ENCODE measurements at regions not wholly inside any gene's neighbourhood (a gene's known extent, or its start where the extent isn't known, plus 50 kb on each side); places are given as distances from the start of the nearest gene placed in this dataset.

DNA sequence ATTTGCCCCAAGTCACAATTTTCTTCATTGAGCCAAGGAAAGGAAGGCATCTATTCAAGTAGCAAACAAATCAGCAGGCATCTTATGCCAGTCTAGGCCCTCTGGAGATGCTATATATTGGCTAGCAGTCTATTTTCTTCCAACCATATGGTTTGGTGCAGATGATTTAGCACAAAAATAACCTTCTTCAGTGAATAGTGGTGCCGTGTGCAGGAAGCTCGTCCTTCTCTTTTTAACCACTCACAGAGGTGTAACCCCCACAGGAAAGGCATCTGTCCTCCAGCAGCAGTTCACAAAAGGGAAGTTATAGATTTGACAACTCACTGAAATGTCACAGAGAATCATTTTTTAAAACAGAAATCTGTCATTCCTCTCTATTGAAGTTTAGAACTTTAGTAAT lies 445.7 kb upstream of the SYT1 start:
- DNase-seq (ENCODE audit: low read depth, low spot score) = no peak
- no peak overlapping the region for H3K4me3 Mint-ChIP-seq
- no peaks in the 10 kb centered on the region for H3K4me1 Mint-ChIP-seq
- no peaks in the 10 kb centered on the region for H3K27me3 Mint-ChIP-seq (ENCODE audit: low read depth)
- TF ChIP-seq, protein P1, sequence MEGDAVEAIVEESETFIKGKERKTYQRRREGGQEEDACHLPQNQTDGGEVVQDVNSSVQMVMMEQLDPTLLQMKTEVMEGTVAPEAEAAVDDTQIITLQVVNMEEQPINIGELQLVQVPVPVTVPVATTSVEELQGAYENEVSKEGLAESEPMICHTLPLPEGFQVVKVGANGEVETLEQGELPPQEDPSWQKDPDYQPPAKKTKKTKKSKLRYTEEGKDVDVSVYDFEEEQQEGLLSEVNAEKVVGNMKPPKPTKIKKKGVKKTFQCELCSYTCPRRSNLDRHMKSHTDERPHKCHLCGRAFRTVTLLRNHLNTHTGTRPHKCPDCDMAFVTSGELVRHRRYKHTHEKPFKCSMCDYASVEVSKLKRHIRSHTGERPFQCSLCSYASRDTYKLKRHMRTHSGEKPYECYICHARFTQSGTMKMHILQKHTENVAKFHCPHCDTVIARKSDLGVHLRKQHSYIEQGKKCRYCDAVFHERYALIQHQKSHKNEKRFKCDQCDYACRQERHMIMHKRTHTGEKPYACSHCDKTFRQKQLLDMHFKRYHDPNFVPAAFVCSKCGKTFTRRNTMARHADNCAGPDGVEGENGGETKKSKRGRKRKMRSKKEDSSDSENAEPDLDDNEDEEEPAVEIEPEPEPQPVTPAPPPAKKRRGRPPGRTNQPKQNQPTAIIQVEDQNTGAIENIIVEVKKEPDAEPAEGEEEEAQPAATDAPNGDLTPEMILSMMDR (conservative IDR thresholded peaks at IDR 0.05) = no peak
- no peaks in the 10 kb centered on the region for H3K9me3 Mint-ChIP-seq
- no peak overlapping the region for H3K27ac Mint-ChIP-seq (ENCODE audit: unreplicated experiment)
- H3K36me3 Mint-ChIP-seq (ENCODE audit: low read depth) = no peaks in the 10 kb centered on the region

DNA sequence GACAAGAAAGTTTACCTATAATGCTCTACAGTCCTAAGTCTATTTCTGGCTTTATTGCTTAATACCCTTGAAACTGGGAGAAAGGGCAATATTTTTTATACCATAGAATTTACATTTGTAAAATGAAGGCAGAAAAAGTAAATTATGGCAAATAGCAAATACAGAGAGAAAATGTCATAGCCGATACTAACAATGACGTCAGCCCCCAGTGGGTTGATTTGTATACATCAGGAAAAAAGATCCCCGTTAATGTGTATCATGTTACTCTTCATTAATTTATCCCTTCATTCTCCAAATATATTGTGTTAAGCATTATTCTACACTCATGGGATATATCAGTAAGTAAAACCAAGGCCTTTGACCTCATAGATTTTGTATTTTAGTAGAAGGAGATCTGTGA lies 445.1 kb upstream of the SYT1 start:
- no peaks in the 10 kb centered on the region for H3K9me3 Mint-ChIP-seq
- no peaks in the 10 kb centered on the region for H3K27me3 Mint-ChIP-seq (ENCODE audit: low read depth)
- no peak for DNase-seq (ENCODE audit: low read depth, low spot score)
- TF ChIP-seq, protein P1 (conservative IDR thresholded peaks at IDR 0.05) = no peak
- no peak overlapping the region for H3K27ac Mint-ChIP-seq (ENCODE audit: unreplicated experiment)
- H3K36me3 Mint-ChIP-seq (ENCODE audit: low read depth) = no peaks in the 10 kb centered on the region
- H3K4me3 Mint-ChIP-seq = no peak overlapping the region
- no peaks in the 10 kb centered on the region for H3K4me1 Mint-ChIP-seq

DNA sequence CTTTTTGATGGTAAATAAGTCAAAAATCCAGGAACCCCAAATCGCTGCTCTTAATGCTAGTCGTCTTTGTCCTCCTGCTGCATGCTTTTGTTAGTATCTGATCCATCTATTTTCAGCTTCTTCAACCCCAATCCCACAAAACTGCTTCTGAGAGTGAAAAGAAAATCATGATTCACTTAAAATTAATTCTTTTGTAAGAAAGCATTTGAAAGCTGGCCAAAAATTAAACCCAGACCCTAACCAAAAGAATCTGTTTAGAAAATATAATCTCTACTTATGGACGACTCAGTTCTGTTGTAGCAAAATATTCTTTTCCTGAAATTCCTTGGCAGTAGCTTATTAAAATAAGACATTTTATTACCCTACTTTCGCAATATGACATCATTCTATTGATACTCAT lies 443.6 kb upstream of the SYT1 start:
- Mint-ChIP-seq H3K4me1 (no peaks in the 10 kb centered on the region), H3K4me3 (no peak overlapping the region), H3K27me3 (ENCODE audit: low read depth) (no peaks in the 10 kb centered on the region), H3K9me3 (no peaks in the 10 kb centered on the region), H3K27ac (ENCODE audit: unreplicated experiment) (no peak overlapping the region), H3K36me3 (ENCODE audit: low read depth) (no peaks in the 10 kb centered on the region)
- TF ChIP-seq, protein P1 (conservative IDR thresholded peaks at IDR 0.05) = no peak
- DNase-seq (ENCODE audit: low read depth, low spot score) = no peak

DNA sequence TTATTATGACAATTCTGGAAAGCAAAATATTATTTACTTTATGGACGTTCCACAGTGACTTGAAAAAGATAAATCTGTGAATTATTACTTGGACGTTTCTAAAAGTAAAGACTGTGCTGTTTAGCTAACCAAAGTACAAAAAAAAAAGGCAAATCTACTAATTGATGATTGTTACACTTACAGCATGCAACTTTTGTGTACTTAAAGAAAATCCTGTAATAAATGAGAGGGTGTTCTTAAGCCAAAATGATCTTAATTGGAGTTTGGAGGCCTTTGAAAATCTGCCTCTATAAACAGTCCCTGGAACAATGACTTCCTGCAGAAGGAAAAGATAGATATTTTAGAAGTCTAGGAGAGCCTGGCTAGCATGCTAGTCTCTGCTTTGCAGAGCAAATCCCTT lies 434.0 kb upstream of the SYT1 start:
- no peak for DNase-seq (ENCODE audit: low read depth, low spot score)
- H3K27me3 Mint-ChIP-seq (ENCODE audit: low read depth) = no peaks in the 10 kb centered on the region
- no peak overlapping the region for H3K4me3 Mint-ChIP-seq
- H3K4me1 Mint-ChIP-seq = no peaks in the 10 kb centered on the region
- no peak overlapping the region for H3K27ac Mint-ChIP-seq (ENCODE audit: unreplicated experiment)
- H3K36me3 Mint-ChIP-seq (ENCODE audit: low read depth) = peaks cover 7% of the 10 kb centered on the region
- peaks cover 13% of the 10 kb centered on the region for H3K9me3 Mint-ChIP-seq
- TF ChIP-seq, protein P1 (conservative IDR thresholded peaks at IDR 0.05) = no peak

- peaks cover 7% of the 10 kb centered on the region for H3K36me3 Mint-ChIP-seq (ENCODE audit: low read depth)
- no peaks in the 10 kb centered on the region for H3K4me1 Mint-ChIP-seq
- peaks cover 15% of the 10 kb centered on the region for H3K9me3 Mint-ChIP-seq
- no peak for DNase-seq (ENCODE audit: low read depth, low spot score)
- H3K27ac Mint-ChIP-seq (ENCODE audit: unreplicated experiment) = no peak overlapping the region
- TF ChIP-seq, protein P1 (conservative IDR thresholded peaks at IDR 0.05) = no peak
- H3K27me3 Mint-ChIP-seq (ENCODE audit: low read depth) = no peaks in the 10 kb centered on the region
- no peak overlapping the region for H3K4me3 Mint-ChIP-seq
These were observed 432.6 kb upstream of the SYT1 start for GRCh38 chr12:78431931-78432330.

GRCh38 chr12:78439666-78440065 lies 424.9 kb upstream of the SYT1 start:
- TF ChIP-seq, protein P1 (conservative IDR thresholded peaks at IDR 0.05) = no peak
- Mint-ChIP-seq H3K4me1 (no peaks in the 10 kb centered on the region), H3K4me3 (no peak overlapping the region), H3K27ac (ENCODE audit: unreplicated experiment) (no peak overlapping the region), H3K36me3 (ENCODE audit: low read depth) (peaks cover 6% of the 10 kb centered on the region), H3K27me3 (ENCODE audit: low read depth) (no peaks in the 10 kb centered on the region), H3K9me3 (peaks cover 16% of the 10 kb centered on the region)
- DNase-seq (ENCODE audit: low read depth, low spot score) = no peak
